ENCODE measurements at regions not wholly inside any gene's neighbourhood (a gene's known extent, or its start where the extent isn't known, plus 50 kb on each side); places are given as distances from the start of the nearest gene placed in this dataset.

- no peak for TF ChIP-seq CTCF (IDR thresholded peaks at IDR 0.05; ENCODE audit: low read depth, low read length, missing control alignments)
- no peak for DNase-seq (ENCODE audit: low read depth)
- no peak overlapping the region for H3K4me3 ChIP-seq (ENCODE audit: low read depth, low read length)
- in situ Hi-C loops (cut with HindIII; ENCODE audit: low sequenced_read_pairs), result no loop called here
Measured at GRCh38 chr13:100892981-100893380, 218.4 kb upstream of the TMTC4 start.

- TF ChIP-seq CTCF (IDR thresholded peaks at IDR 0.05; ENCODE audit: low read depth, low read length, missing control alignments), result no peak
- no peak for DNase-seq (ENCODE audit: low read depth)
- H3K4me3 ChIP-seq (ENCODE audit: low read depth, low read length), result no peak overlapping the region
- in situ Hi-C loops (cut with HindIII; ENCODE audit: low sequenced_read_pairs), result no loop called here
Measured at GRCh38 chr13:100890645-100891044, 216.1 kb upstream of the TMTC4 start.

GRCh38 chr13:100887729-100888151 is 213.1 kb upstream of the TMTC4 start:
- in situ Hi-C loops (cut with HindIII; ENCODE audit: low sequenced_read_pairs), result no loop called here
- TF ChIP-seq CTCF (IDR thresholded peaks at IDR 0.05; ENCODE audit: low read depth, low read length, missing control alignments), result no peak
- no peak overlapping the region for H3K4me3 ChIP-seq (ENCODE audit: low read depth, low read length)
- DNase-seq (ENCODE audit: low read depth), result peak; percentile 55

- in situ Hi-C loops (cut with HindIII; ENCODE audit: low sequenced_read_pairs), result no loop called here
- DNase-seq (ENCODE audit: low read depth), result no peak
- H3K4me3 ChIP-seq (ENCODE audit: low read depth, low read length), result no peak overlapping the region
- TF ChIP-seq CTCF (IDR thresholded peaks at IDR 0.05; ENCODE audit: low read depth, low read length, missing control alignments), result no peak
Measured at GRCh38 chr13:100883453-100883852, 208.9 kb upstream of the TMTC4 start.

GRCh38 chr13:100881291-100881864 is 206.8 kb upstream of the TMTC4 start:
- H3K4me3 ChIP-seq (ENCODE audit: low read depth, low read length), result no peak overlapping the region
- in situ Hi-C loops (cut with HindIII; ENCODE audit: low sequenced_read_pairs), result no loop called here
- no peak for TF ChIP-seq CTCF (IDR thresholded peaks at IDR 0.05; ENCODE audit: low read depth, low read length, missing control alignments)
- no peak for DNase-seq (ENCODE audit: low read depth)

- no peak overlapping the region for H3K4me3 ChIP-seq (ENCODE audit: low read depth, low read length)
- in situ Hi-C loops (cut with HindIII; ENCODE audit: low sequenced_read_pairs), result no loop called here
- no peak for DNase-seq (ENCODE audit: low read depth)
- TF ChIP-seq CTCF (IDR thresholded peaks at IDR 0.05; ENCODE audit: low read depth, low read length, missing control alignments), result no peak
Measured at GRCh38 chr13:100880166-100880565, 205.6 kb upstream of the TMTC4 start.

All from astrocyte of the cerebellum (primary cell).